Calu3 (cell line): ENCODE measurements at regions not wholly inside any gene's neighbourhood (a gene's known extent, or its start where the extent isn't known, plus 50 kb on each side); places are given as distances from the start of the nearest gene placed in this dataset.

Experiments
- BruUV-seq: library from RNA; stranded (reverse); fragments of 400-500 nt; replicated peaks from 2 replicates; lab custom pipeline; 2021; lab: Mats Ljungman, UMichigan
- CTCF ChIA-PET: fragments of 300-600 bp; sonication (Branson Sonifier 250); formaldehyde crosslinking; loops from one replicate; lab custom pipeline; 2022; ENCODE audit warnings: antibody characterized with exemption; lab: Charles Lee
- DNase-seq: peaks from one replicate; pipeline ENCODE4 v3.0.0; 2022
- H3K27ac Mint-ChIP-seq: one replicate; pipeline ENCODE4 v1.8.0; 2022; ENCODE audit warnings: mixed read lengths; ENCODE audit not compliant: unreplicated experiment
- H3K27me3 Mint-ChIP-seq: one replicate; pipeline ENCODE4 v1.8.0; 2022; ENCODE audit warnings: mixed read lengths; ENCODE audit not compliant: unreplicated experiment
- H3K36me3 Mint-ChIP-seq: one replicate; pipeline ENCODE4 v1.8.0; 2022; ENCODE audit warnings: mild to moderate bottlenecking, moderate library complexity, mixed read lengths; ENCODE audit not compliant: insufficient read depth, unreplicated experiment
- H3K4me1 Mint-ChIP-seq: one replicate; pipeline ENCODE4 v1.8.0; 2022; ENCODE audit warnings: mild to moderate bottlenecking, low read depth, mixed read lengths; ENCODE audit not compliant: unreplicated experiment
- H3K4me3 Mint-ChIP-seq: one replicate; pipeline ENCODE4 v1.8.0; 2022; ENCODE audit warnings: mild to moderate bottlenecking, low read depth, moderate library complexity, mixed read lengths; ENCODE audit not compliant: unreplicated experiment
- H3K9me3 Mint-ChIP-seq: one replicate; pipeline ENCODE4 v1.8.0; 2022; ENCODE audit warnings: low read depth, mixed read lengths; ENCODE audit not compliant: unreplicated experiment
- intact Hi-C: fragments of 100-400 bp; cut with micrococcal nuclease; formaldehyde crosslinking; loops from one replicate; pipeline ENCODE4 v1.10.0; 2022; ENCODE audit not compliant: unreplicated experiment
- TF ChIP-seq, protein P1 (sequence below): fragments of 200-600 bp; IDR thresholded peaks from one replicate; pipeline ENCODE4 v1.8.0; 2022; ENCODE audit warnings: antibody characterized with exemption; ENCODE audit not compliant: unreplicated experiment

DNA sequence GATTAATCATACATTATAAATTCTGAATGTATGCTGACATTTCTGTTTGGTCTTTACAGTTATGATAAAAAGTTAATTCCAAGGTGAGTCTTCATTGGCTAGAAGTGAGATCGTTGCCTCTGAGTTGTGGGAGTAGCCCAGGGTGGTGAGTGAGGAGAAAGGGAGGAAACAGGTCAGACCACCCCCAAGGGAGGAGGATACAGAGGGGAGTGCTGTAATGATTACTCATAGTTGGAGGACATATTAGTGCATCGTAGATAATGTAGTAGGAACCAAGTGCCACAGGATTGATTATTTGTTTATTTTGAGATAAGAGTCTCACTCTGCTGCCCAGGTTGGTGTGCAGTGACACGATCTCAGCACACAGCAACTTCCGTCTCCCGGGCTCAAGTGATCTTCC is 672.2 kb downstream of the INHBA start:
- Mint-ChIP-seq H3K36me3 (peaks cover 8% of the 10 kb centered on the region), H3K4me1 (peaks cover 63% of the 10 kb centered on the region), H3K27ac (peak overlapping the region; percentile 73), H3K9me3 (peaks cover 2% of the 10 kb centered on the region), H3K4me3 (no peak overlapping the region), H3K27me3 (no peaks in the 10 kb centered on the region)
- no TSS peak for BruUV-seq
- intact Hi-C loops: no loop called here
- peak; percentile 52 for DNase-seq
- TF ChIP-seq, protein P1, sequence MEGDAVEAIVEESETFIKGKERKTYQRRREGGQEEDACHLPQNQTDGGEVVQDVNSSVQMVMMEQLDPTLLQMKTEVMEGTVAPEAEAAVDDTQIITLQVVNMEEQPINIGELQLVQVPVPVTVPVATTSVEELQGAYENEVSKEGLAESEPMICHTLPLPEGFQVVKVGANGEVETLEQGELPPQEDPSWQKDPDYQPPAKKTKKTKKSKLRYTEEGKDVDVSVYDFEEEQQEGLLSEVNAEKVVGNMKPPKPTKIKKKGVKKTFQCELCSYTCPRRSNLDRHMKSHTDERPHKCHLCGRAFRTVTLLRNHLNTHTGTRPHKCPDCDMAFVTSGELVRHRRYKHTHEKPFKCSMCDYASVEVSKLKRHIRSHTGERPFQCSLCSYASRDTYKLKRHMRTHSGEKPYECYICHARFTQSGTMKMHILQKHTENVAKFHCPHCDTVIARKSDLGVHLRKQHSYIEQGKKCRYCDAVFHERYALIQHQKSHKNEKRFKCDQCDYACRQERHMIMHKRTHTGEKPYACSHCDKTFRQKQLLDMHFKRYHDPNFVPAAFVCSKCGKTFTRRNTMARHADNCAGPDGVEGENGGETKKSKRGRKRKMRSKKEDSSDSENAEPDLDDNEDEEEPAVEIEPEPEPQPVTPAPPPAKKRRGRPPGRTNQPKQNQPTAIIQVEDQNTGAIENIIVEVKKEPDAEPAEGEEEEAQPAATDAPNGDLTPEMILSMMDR: no peak
- CTCF ChIA-PET: interaction anchor here (1.3 kb wide), 1 partner anchor 25 kb away, joined by 4 read pairs; no protein-coding TSS in a partner anchor

GRCh38 chr7:41029072-41029499 is 673.8 kb downstream of the INHBA start:
- Mint-ChIP-seq H3K27ac (peak overlapping the region; percentile 73), H3K4me3 (peak overlapping the region; percentile 1), H3K4me1 (peaks cover 63% of the 10 kb centered on the region), H3K27me3 (no peaks in the 10 kb centered on the region), H3K36me3 (peaks cover 8% of the 10 kb centered on the region), H3K9me3 (peaks cover 2% of the 10 kb centered on the region)
- intact Hi-C loops: no loop called here
- CTCF ChIA-PET: no interaction called here
- no TSS peak for BruUV-seq
- TF ChIP-seq, protein P1: no peak
- DNase-seq: peak; percentile 67

DNA sequence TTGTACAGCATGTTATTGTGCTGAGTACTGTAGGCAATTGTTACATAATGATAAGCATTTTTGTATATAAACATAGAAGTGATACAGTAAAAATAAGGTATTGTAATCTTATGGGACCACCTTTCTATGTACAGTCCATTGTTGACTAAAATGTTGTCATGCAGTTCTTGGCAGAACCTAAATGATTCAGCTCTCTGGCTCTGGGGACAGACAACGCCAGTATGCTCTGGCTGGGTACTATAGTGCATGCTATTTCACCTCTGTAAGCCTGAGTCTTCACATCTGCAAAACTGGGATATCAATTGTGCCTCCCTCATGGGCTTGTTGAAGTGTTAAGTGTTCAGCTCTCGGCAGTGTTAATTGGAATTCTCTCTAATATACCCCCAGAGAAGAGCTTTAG is 674.3 kb downstream of the INHBA start:
- TF ChIP-seq, protein P1: no peak
- peak overlapping the region; percentile 1 for H3K4me3 Mint-ChIP-seq
- H3K27me3 Mint-ChIP-seq: no peaks in the 10 kb centered on the region
- CTCF ChIA-PET: no interaction called here
- intact Hi-C loops: no loop called here
- H3K9me3 Mint-ChIP-seq: peaks cover 2% of the 10 kb centered on the region
- no TSS peak for BruUV-seq
- H3K4me1 Mint-ChIP-seq: peaks cover 58% of the 10 kb centered on the region
- DNase-seq: no peak
- peaks cover 8% of the 10 kb centered on the region for H3K36me3 Mint-ChIP-seq
- peak overlapping the region; percentile 73 for H3K27ac Mint-ChIP-seq

DNA sequence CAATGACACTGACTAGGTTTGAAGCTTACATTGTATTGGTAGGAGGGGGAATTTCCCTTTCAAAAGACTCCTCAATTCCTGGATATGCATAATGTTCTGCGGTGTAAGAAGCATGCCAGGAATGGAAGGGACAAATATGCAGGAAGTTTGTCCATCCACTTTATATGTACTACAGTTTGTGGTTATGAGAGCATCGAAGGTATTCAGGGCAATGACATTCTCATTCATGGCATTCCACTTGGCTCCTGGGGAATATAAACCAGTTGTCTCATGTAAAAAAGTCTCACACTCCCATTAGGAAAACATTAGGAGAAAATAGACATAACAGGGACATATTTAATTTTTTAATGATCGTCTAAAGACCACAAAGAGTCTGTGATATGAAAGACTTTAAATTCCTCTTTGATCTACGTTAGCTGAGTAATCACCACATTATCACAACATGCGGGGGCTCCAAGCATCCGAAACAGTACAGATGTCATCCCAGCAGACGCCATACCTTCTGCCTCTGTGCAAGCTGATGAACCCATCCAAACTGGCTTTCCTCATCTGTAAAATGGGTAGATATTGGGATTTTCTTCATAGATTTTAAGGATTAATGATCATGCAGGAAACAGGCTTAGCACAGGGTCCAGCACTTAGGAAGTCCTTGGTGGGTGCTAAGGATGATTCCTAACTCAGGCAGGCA is 675.3 kb downstream of the INHBA start:
- CTCF ChIA-PET: interaction anchor here (0.7 kb wide), 1 partner anchor 21 kb away, joined by 3 read pairs; no protein-coding TSS in a partner anchor
- peaks cover 8% of the 10 kb centered on the region for H3K36me3 Mint-ChIP-seq
- peak overlapping the region; percentile 77 for H3K27ac Mint-ChIP-seq
- TF ChIP-seq, protein P1: no peak
- no TSS peak for BruUV-seq
- DNase-seq: peak; percentile 54
- H3K4me3 Mint-ChIP-seq: peak overlapping the region; percentile 2
- no peaks in the 10 kb centered on the region for H3K27me3 Mint-ChIP-seq
- peaks cover 50% of the 10 kb centered on the region for H3K4me1 Mint-ChIP-seq
- peaks cover 2% of the 10 kb centered on the region for H3K9me3 Mint-ChIP-seq
- intact Hi-C loops: loop anchor here (1.0 kb wide), 1 partner anchor 21 kb away; no protein-coding TSS in a partner anchor
